Ishikawa (cell line): ENCODE measurements at regions not wholly inside any gene's neighbourhood (a gene's known extent, or its start where the extent isn't known, plus 50 kb on each side); places are given as distances from the start of the nearest gene placed in this dataset.

Source experiments
- CEBPB ChIP-seq: IDR thresholded peaks from 2 replicates; pipeline ENCODE4 v1.6.1; 2012
- CREB1 ChIP-seq: IDR thresholded peaks from 2 replicates; pipeline ENCODE4 v1.6.1; 2012; ENCODE audit warnings: low read depth
- EGR1 ChIP-seq: IDR thresholded peaks from 2 replicates; pipeline ENCODE4 v1.6.1; 2012
- EP300 ChIP-seq: IDR thresholded peaks from 2 replicates; pipeline ENCODE4 v1.6.1; 2012; ENCODE audit warnings: borderline replicate concordance
- FOXM1 ChIP-seq: IDR thresholded peaks from 2 replicates; pipeline ENCODE4 v1.6.1; 2012; ENCODE audit warnings: low read depth, borderline replicate concordance
- MAX ChIP-seq: IDR thresholded peaks from 2 replicates; pipeline ENCODE4 v1.6.1; 2012
- NFIC ChIP-seq: IDR thresholded peaks from 2 replicates; pipeline ENCODE4 v1.6.1; 2012
- RAD21 ChIP-seq: IDR thresholded peaks from 2 replicates; pipeline ENCODE4 v1.6.1; 2012; ENCODE audit warnings: low read depth
- TAF1 ChIP-seq: IDR thresholded peaks from 2 replicates; pipeline ENCODE4 v1.6.1; 2012; ENCODE audit warnings: low read depth, mild to moderate bottlenecking
- TCF12 ChIP-seq: IDR thresholded peaks from 2 replicates; pipeline ENCODE4 v1.6.1; 2012; ENCODE audit warnings: low read depth
- TEAD4 ChIP-seq: IDR thresholded peaks from 2 replicates; pipeline ENCODE4 v1.6.1; 2012
- YY1 ChIP-seq: IDR thresholded peaks from 2 replicates; pipeline ENCODE4 v1.6.1; 2012; ENCODE audit warnings: low read depth
- ZBTB7A ChIP-seq: IDR thresholded peaks from 2 replicates; pipeline ENCODE4 v1.6.1; 2012; ENCODE audit warnings: low read depth
- TF ChIP-seq, protein P1 (sequence below): IDR thresholded peaks from 2 replicates; pipeline ENCODE4 v1.6.1; 2012; ENCODE audit warnings: low read depth, mild to moderate bottlenecking
- TF ChIP-seq, protein P2 (sequence below): IDR thresholded peaks from 2 replicates; pipeline ENCODE4 v1.6.1; 2012

DNA sequence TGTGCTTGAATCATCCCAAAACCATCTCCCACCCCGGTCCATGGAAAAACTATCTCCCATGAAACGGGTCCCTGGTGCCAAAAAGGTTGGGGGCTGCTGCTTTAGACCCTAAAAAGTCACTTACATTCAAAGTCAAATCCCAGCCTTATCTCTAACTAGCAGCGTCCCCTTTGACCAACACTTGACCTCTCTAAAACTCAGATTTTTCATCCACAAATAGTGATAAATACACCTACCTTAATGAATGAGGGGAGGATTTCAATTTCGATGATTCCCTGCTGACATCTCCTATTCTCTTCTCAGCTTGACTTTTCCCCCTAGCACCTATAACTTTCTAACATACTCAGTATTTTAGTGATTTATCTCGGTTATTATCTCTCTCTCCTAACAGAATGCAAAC, 137.3 kb downstream of the BTG1 start:
- TF ChIP-seq, protein P1, sequence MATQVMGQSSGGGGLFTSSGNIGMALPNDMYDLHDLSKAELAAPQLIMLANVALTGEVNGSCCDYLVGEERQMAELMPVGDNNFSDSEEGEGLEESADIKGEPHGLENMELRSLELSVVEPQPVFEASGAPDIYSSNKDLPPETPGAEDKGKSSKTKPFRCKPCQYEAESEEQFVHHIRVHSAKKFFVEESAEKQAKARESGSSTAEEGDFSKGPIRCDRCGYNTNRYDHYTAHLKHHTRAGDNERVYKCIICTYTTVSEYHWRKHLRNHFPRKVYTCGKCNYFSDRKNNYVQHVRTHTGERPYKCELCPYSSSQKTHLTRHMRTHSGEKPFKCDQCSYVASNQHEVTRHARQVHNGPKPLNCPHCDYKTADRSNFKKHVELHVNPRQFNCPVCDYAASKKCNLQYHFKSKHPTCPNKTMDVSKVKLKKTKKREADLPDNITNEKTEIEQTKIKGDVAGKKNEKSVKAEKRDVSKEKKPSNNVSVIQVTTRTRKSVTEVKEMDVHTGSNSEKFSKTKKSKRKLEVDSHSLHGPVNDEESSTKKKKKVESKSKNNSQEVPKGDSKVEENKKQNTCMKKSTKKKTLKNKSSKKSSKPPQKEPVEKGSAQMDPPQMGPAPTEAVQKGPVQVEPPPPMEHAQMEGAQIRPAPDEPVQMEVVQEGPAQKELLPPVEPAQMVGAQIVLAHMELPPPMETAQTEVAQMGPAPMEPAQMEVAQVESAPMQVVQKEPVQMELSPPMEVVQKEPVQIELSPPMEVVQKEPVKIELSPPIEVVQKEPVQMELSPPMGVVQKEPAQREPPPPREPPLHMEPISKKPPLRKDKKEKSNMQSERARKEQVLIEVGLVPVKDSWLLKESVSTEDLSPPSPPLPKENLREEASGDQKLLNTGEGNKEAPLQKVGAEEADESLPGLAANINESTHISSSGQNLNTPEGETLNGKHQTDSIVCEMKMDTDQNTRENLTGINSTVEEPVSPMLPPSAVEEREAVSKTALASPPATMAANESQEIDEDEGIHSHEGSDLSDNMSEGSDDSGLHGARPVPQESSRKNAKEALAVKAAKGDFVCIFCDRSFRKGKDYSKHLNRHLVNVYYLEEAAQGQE = no peak
- TF ChIP-seq ZBTB7A = no peak
- TF ChIP-seq, protein P2, sequence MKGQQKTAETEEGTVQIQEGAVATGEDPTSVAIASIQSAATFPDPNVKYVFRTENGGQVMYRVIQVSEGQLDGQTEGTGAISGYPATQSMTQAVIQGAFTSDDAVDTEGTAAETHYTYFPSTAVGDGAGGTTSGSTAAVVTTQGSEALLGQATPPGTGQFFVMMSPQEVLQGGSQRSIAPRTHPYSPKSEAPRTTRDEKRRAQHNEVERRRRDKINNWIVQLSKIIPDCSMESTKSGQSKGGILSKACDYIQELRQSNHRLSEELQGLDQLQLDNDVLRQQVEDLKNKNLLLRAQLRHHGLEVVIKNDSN = no peak
- no peak for TF ChIP-seq CEBPB
- no peak for TF ChIP-seq YY1
- no peak for TF ChIP-seq EP300
- TF ChIP-seq TCF12 = no peak
- TF ChIP-seq TEAD4 = no peak
- TF ChIP-seq TAF1 = no peak
- TF ChIP-seq RAD21 = no peak
- no peak for TF ChIP-seq MAX
- no peak for TF ChIP-seq EGR1
- TF ChIP-seq FOXM1 = no peak
- no peak for TF ChIP-seq NFIC

DNA sequence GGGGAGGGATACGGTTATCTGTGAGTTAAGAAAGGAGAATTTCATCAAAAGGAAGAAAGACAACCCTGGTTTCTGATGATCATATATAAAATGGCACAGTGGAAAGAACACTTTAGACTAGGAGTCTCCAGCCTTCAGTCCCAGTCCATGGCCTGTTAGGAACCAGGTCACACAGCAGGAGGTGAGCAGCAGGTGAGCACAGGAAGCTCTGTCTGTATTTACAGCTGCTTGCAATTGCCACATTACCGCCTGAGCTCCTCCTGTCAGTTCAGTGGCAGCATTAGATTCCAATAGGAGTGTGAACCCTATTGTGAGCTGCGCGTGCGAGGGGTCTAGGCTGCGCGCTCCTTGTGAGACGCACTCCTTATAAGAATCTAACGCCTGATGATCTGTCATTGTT, 137.9 kb downstream of the BTG1 start:
- TF ChIP-seq, protein P1 = no peak
- TF ChIP-seq, protein P2 = no peak
- TF ChIP-seq TAF1 (no peak), CREB1 (no peak), TCF12 (no peak), EP300 (no peak), FOXM1 (no peak), CEBPB (no peak), ZBTB7A (no peak)

DNA sequence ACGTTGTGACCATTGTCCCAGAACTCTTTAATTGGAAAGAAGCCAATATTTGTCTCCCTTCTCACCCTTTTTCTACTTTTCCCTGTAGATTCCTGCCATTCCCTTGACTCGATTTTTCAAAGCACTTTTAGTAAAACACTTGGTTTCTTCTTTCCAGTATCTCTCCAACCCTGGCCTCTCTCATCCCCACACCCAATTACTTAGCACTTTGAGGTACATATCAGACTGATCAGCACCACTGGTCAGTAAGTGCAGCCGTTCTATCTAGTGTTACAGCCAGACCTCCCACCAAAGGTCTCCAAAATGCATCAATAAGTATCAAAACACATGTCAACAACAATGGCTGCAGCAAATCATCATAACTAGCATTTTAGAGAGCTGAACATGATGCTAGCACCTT, 141.9 kb downstream of the BTG1 start:
- no peak for TF ChIP-seq ZBTB7A
- no peak for TF ChIP-seq CEBPB
- no peak for TF ChIP-seq EGR1
- no peak for TF ChIP-seq MAX
- no peak for TF ChIP-seq TEAD4
- no peak for TF ChIP-seq TAF1
- TF ChIP-seq NFIC = no peak
- TF ChIP-seq, protein P1 = no peak
- no peak for TF ChIP-seq RAD21
- no peak for TF ChIP-seq YY1
- TF ChIP-seq EP300 = no peak
- no peak for TF ChIP-seq FOXM1
- TF ChIP-seq TCF12 = no peak
- TF ChIP-seq CREB1 = no peak
- TF ChIP-seq, protein P2 = no peak

DNA sequence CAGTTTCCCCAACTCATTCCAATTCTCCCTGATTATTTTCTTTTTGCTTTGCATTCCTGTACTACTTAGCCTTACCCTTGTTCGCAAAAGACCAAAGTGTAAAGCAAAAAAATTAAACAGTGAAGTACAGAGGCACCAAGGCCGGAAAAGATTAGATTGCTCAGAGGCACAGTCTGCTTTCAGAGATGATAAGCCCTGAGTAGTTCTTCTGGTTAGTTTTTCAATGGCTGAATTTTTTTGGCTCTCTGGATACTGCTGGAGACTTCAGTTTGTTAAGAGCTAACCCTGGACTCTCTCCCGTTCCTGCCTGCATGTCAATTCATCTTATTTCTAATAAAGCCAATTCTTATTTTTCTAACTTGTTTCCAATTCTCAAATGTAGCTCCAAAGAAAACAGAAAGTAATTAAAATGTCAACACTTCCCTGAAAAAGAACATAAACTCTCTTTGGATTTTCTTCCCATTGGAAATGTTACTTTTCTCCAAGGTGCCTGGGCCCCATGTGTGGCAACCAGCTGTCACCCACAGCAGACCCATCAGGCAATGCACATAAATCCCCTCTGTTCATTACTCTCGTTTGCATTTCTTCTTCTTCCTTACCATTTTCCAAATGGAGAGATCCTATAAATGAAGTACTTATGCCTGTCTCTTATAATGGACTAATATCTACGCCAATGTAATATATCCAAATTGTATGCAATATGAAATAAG, 142.8 kb downstream of the BTG1 start:
- no peak for TF ChIP-seq FOXM1
